BLaER1 treated with 17β-estradiol and CSF1 and Interleukin-3, amounts not matched to agents 10 nM and 100 nM (cell line): ENCODE measurements at regions not wholly inside any gene's neighbourhood (a gene's known extent, or its start where the extent isn't known, plus 50 kb on each side); places are given as distances from the start of the nearest gene placed in this dataset.

Source experiments
- H3K27ac ChIP-seq, 11 experiments: shearing (Covaris generic); formaldehyde crosslinking; 2 replicates each; pipeline ENCODE4 v1.8.1; 2022
- H3K27me3 ChIP-seq, 11 experiments: shearing (Covaris generic); formaldehyde crosslinking; 2 replicates each; pipeline ENCODE4 v1.8.1; 2022
- H3K36me3 ChIP-seq, 11 experiments: shearing (Covaris generic); formaldehyde crosslinking; 2 replicates each; pipeline ENCODE4 v1.8.1; 2022
- H3K4me1 ChIP-seq, 10 experiments: shearing (Covaris generic); formaldehyde crosslinking; 2 replicates each; pipeline ENCODE4 v1.8.1; 2022
- H3K4me2 ChIP-seq, 11 experiments: shearing (Covaris generic); formaldehyde crosslinking; 2 replicates each; pipeline ENCODE4 v1.8.1; 2022
- H3K4me3 ChIP-seq, 10 experiments: shearing (Covaris generic); formaldehyde crosslinking; 2 replicates each; pipeline ENCODE4 v1.8.1; 2022
- H3K9ac ChIP-seq, 11 experiments: shearing (Covaris generic); formaldehyde crosslinking; 2 replicates each; pipeline ENCODE4 v1.8.1; 2022
- H3K9me3 ChIP-seq, 11 experiments: shearing (Covaris generic); formaldehyde crosslinking; replicated peaks in 1 of 11; 2 replicates each; pipeline ENCODE4 v1.8.1; 2022
- H4K20me1 ChIP-seq, 11 experiments: shearing (Covaris generic); formaldehyde crosslinking; 2 replicates each; pipeline ENCODE4 v1.8.1; 2022
- Cebpa-rat ChIP-seq, 11 experiments: shearing (Covaris generic); IDR thresholded peaks; 2 replicates each; pipeline ENCODE4 v1.8.1; 2022

GRCh38 chr2:2960441-2961133 lies 417.0 kb downstream of the EIPR1 start:
- H3K4me3 ChIP-seq: no peak overlapping the region
- TF ChIP-seq Cebpa-rat (IDR thresholded peaks at IDR 0.05): no peak
- no peak overlapping the region for H3K27ac ChIP-seq
- no peak overlapping the region for H3K9ac ChIP-seq
- no peaks in the 10 kb centered on the region for H3K27me3 ChIP-seq
- H3K36me3 ChIP-seq: no peaks in the 10 kb centered on the region; a peak in 1 of 22 replicates
- H4K20me1 ChIP-seq: no peaks in the 10 kb centered on the region
- no peaks in the 10 kb centered on the region for H3K4me1 ChIP-seq
- H3K9me3 ChIP-seq: peaks cover 11 to 24% (median 18%) of the 10 kb centered on the region in 11 experiments
- H3K4me2 ChIP-seq: no peak overlapping the region

GRCh38 chr2:2950403-2950952 lies 427.1 kb downstream of the EIPR1 start:
- no peak overlapping the region for H3K4me2 ChIP-seq
- no peak for TF ChIP-seq Cebpa-rat (IDR thresholded peaks at IDR 0.05)
- no peaks in the 10 kb centered on the region for H4K20me1 ChIP-seq
- no peaks in the 10 kb centered on the region for H3K4me1 ChIP-seq
- H3K9ac ChIP-seq: no peak overlapping the region
- no peaks in the 10 kb centered on the region for H3K27me3 ChIP-seq
- H3K36me3 ChIP-seq: no peaks in the 10 kb centered on the region
- peaks cover 0 to 15% (median 3%) of the 10 kb centered on the region in 11 experiments; a peak in 10 of 22 replicates for H3K9me3 ChIP-seq
- H3K4me3 ChIP-seq: no peak overlapping the region
- no peak overlapping the region for H3K27ac ChIP-seq

GRCh38 chr2:2947406-2947805 lies 430.2 kb downstream of the EIPR1 start:
- no peaks in the 10 kb centered on the region for H3K27me3 ChIP-seq
- H3K27ac ChIP-seq: no peak overlapping the region
- H3K4me2 ChIP-seq: no peak overlapping the region
- H3K9ac ChIP-seq: no peak overlapping the region
- H3K36me3 ChIP-seq: no peaks in the 10 kb centered on the region
- H3K4me3 ChIP-seq: no peak overlapping the region
- H3K9me3 ChIP-seq: peaks cover 8 to 24% (median 13%) of the 10 kb centered on the region in 11 experiments; a peak in 16 of 22 replicates
- TF ChIP-seq Cebpa-rat (IDR thresholded peaks at IDR 0.05): no peak
- no peaks in the 10 kb centered on the region for H3K4me1 ChIP-seq
- no peaks in the 10 kb centered on the region for H4K20me1 ChIP-seq

- Histone ChIP-seq H3K27ac (no peak overlapping the region), H4K20me1 (no peaks in the 10 kb centered on the region; a peak in 1 of 22 replicates), H3K36me3 (no peaks in the 10 kb centered on the region), H3K27me3 (no peaks in the 10 kb centered on the region), H3K9me3 (peaks cover 8 to 24% (median 16%) of the 10 kb centered on the region in 11 experiments; a peak in 16 of 22 replicates), H3K9ac (no peak overlapping the region), H3K4me1 (peaks cover 0 to 16% (median 9%) of the 10 kb centered on the region in 10 experiments; a peak in 12 of 20 replicates), H3K4me2 (no peak overlapping the region), H3K4me3 (no peak overlapping the region)
- TF ChIP-seq Cebpa-rat (IDR thresholded peaks at IDR 0.05): no peak
These were observed 434.7 kb downstream of the EIPR1 start for GRCh38 chr2:2942906-2943305.

DNA sequence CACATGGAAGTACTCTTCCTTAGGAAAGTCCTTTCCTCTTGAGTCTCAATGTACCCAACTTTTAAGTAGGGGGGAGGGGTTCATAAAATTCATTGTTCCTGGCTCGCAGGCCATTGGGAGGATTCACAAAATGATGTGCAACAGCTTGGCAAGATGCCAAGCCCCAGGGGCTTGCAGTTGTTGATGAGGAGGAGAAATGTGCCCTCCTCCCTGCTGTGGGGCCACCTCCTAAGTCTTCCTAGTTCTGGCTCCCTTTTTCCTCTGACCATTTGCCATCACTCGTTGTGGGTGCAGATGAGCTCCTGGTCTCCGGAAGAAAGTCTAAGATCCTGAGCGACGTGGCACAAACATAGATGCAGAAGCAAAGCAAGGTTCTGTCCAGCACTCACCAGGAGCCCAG lies 435.4 kb downstream of the EIPR1 start:
- Histone ChIP-seq H4K20me1 (no peaks in the 10 kb centered on the region; a peak in 1 of 22 replicates), H3K4me2 (no peak overlapping the region), H3K27me3 (no peaks in the 10 kb centered on the region), H3K4me1 (peaks cover 0 to 16% (median 9%) of the 10 kb centered on the region in 10 experiments; a peak in 12 of 20 replicates), H3K9me3 (peaks cover 9 to 30% (median 17%) of the 10 kb centered on the region in 11 experiments; a peak in 19 of 22 replicates), H3K9ac (no peak overlapping the region), H3K36me3 (no peaks in the 10 kb centered on the region), H3K4me3 (no peak overlapping the region), H3K27ac (no peak overlapping the region)
- TF ChIP-seq Cebpa-rat (IDR thresholded peaks at IDR 0.05): no peak

DNA sequence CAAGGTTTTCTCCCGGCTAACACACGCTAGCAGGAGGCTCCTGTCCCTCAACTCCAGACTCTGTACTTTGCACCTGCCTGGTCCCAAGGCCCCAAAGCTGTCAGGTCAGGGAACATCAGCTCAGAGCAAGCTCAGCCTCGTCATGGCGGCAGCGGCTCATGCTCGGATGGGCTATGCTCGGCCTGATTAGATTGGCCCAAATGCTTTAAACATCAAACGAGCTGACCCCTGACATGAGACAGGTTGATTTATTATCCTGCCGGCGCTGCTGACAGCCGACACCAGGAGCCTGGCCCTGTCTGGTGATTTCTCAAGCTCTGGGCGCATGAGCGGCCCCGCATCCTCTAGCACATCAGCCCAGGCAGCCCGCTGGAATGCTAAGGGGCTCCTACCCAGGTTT lies 436.4 kb downstream of the EIPR1 start:
- Histone ChIP-seq H3K4me3 (no peak overlapping the region), H3K27me3 (no peaks in the 10 kb centered on the region), H3K27ac (no peak overlapping the region), H3K9ac (no peak overlapping the region), H3K4me1 (peaks cover 0 to 16% (median 9%) of the 10 kb centered on the region in 10 experiments; a peak in 12 of 20 replicates), H3K36me3 (no peaks in the 10 kb centered on the region), H3K9me3 (peaks cover 14 to 32% (median 26%) of the 10 kb centered on the region in 11 experiments; a peak in 19 of 22 replicates), H3K4me2 (no peak overlapping the region), H4K20me1 (no peaks in the 10 kb centered on the region; a peak in 1 of 22 replicates)
- no peak for TF ChIP-seq Cebpa-rat (IDR thresholded peaks at IDR 0.05)

DNA sequence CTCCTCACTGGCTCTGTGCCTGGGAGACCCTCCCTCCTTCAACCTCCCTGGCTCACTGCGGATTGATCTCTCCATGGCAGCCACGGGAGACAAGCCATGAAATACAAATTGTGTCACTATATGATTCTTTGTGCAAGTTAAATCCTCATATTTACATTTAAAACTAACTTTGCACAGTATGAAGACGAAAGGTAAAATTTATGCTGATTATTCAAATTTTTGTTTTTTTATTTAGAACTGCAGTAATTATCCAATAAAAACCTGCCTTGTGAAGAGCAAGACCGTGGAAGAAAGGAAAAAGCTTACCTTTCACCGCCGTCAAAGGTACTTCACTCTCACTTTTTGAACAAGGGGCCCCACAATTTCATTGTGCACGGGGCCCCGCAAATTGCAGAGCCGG lies 436.9 kb downstream of the EIPR1 start:
- H4K20me1 ChIP-seq: no peaks in the 10 kb centered on the region; a peak in 1 of 22 replicates
- no peak overlapping the region for H3K4me3 ChIP-seq
- TF ChIP-seq Cebpa-rat (IDR thresholded peaks at IDR 0.05): no peak
- H3K27ac ChIP-seq: no peak overlapping the region
- peaks cover 0 to 16% (median 9%) of the 10 kb centered on the region in 10 experiments; a peak in 12 of 20 replicates for H3K4me1 ChIP-seq
- no peaks in the 10 kb centered on the region for H3K27me3 ChIP-seq
- H3K9me3 ChIP-seq: peaks cover 14 to 35% (median 26%) of the 10 kb centered on the region in 11 experiments; a peak in 19 of 22 replicates
- no peak overlapping the region for H3K9ac ChIP-seq
- H3K36me3 ChIP-seq: no peaks in the 10 kb centered on the region
- no peak overlapping the region for H3K4me2 ChIP-seq

DNA sequence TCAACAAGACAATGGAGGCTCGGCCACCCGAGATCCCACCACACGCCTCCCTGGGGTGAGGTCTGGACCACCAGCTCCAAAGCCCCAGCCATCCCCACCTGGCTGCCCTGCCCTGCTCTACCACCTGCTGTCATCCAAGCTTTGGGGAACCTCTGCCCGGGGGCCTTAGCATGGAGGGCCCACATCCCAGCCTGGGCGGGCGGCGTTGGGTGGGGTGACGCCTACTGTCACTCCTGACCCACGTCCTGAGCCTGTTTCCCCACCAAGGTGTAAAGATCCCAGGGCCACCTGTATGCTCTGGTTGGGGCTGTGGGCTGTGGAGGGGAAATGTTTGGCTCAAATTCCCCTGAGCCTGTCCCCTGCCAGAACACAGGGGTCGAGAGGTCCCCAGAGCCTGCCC lies 437.6 kb downstream of the EIPR1 start:
- H3K4me3 ChIP-seq: no peak overlapping the region
- H4K20me1 ChIP-seq: no peaks in the 10 kb centered on the region; a peak in 1 of 22 replicates
- peaks cover 0 to 16% (median 9%) of the 10 kb centered on the region in 10 experiments; a peak in 12 of 20 replicates for H3K4me1 ChIP-seq
- no peaks in the 10 kb centered on the region for H3K27me3 ChIP-seq
- no peaks in the 10 kb centered on the region for H3K36me3 ChIP-seq
- H3K9ac ChIP-seq: no peak overlapping the region
- peaks cover 8 to 29% (median 20%) of the 10 kb centered on the region in 11 experiments; a peak in 17 of 22 replicates for H3K9me3 ChIP-seq
- TF ChIP-seq Cebpa-rat (IDR thresholded peaks at IDR 0.05): no peak
- H3K4me2 ChIP-seq: no peak overlapping the region
- no peak overlapping the region for H3K27ac ChIP-seq

DNA sequence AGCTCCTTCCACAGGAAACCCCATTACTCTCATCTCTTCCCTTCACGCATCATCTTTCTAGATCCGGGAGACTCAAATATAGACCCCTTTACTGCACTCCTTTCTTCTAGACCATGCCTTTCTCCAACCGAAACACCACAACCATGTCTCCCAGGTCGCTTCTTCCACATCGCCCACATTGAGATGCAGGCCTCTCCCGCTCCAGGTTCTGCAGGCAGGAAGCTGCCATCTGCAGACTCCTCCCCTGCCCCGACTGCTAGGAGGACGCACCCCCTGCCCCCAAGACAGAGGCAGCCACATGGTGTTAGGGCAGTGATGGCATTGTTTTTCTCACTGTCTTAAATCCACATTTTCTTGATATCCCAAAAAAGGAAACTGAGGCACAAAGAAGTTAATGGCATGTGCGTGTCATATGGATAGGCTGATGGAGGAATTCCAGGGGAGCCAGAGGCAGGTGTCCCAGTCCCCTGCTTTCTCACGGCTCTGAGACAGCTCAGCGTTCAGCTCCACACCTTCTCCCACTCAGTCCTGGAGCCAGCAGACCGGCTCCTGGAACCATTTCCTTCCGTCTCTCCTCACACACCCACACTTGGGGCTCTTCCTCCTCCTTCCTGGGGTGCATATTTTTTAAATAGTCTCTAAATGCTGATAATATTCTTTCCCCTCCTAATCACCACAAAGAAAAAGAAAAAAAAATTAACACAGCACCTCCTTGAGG lies 438.4 kb downstream of the EIPR1 start:
- H3K27me3 ChIP-seq: no peaks in the 10 kb centered on the region
- H3K4me2 ChIP-seq: peak overlapping the region in 7 of 11 experiments; percentile 25 to 57 (median 47); a peak in 12 of 22 replicates
- H3K27ac ChIP-seq: no peak overlapping the region
- H3K36me3 ChIP-seq: no peaks in the 10 kb centered on the region
- H3K4me1 ChIP-seq: peaks cover 0 to 16% (median 9%) of the 10 kb centered on the region in 10 experiments; a peak in 12 of 20 replicates
- H3K9ac ChIP-seq: no peak overlapping the region
- H4K20me1 ChIP-seq: no peaks in the 10 kb centered on the region; a peak in 1 of 22 replicates
- no peak overlapping the region for H3K4me3 ChIP-seq
- no peak for TF ChIP-seq Cebpa-rat (IDR thresholded peaks at IDR 0.05)
- H3K9me3 ChIP-seq: peaks cover under 1 to 23% (median 15%) of the 10 kb centered on the region in 11 experiments; a peak in 15 of 22 replicates
